Astrocyte (in vitro differentiated cells and primary cell): ENCODE measurements at regions not wholly inside any gene's neighbourhood (a gene's known extent, or its start where the extent isn't known, plus 50 kb on each side); places are given as distances from the start of the nearest gene placed in this dataset.

ENCODE experiments used
- EZH2 ChIP-seq: IDR thresholded peaks from 2 replicates; pipeline ENCODE4 v1.6.1; 2012; ENCODE audit warnings: mild to moderate bottlenecking, low read length, inconsistent platforms; ENCODE audit not compliant: insufficient read depth
- TF ChIP-seq, protein P1 (sequence below): IDR thresholded peaks from 2 replicates; pipeline ENCODE4 v1.5.1; 2011; ENCODE audit warnings: low read depth, mild to moderate bottlenecking, inconsistent platforms, low read length, moderate library complexity; ENCODE audit not compliant: insufficient read depth

- TF ChIP-seq, protein P1, sequence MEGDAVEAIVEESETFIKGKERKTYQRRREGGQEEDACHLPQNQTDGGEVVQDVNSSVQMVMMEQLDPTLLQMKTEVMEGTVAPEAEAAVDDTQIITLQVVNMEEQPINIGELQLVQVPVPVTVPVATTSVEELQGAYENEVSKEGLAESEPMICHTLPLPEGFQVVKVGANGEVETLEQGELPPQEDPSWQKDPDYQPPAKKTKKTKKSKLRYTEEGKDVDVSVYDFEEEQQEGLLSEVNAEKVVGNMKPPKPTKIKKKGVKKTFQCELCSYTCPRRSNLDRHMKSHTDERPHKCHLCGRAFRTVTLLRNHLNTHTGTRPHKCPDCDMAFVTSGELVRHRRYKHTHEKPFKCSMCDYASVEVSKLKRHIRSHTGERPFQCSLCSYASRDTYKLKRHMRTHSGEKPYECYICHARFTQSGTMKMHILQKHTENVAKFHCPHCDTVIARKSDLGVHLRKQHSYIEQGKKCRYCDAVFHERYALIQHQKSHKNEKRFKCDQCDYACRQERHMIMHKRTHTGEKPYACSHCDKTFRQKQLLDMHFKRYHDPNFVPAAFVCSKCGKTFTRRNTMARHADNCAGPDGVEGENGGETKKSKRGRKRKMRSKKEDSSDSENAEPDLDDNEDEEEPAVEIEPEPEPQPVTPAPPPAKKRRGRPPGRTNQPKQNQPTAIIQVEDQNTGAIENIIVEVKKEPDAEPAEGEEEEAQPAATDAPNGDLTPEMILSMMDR, result no peak
- TF ChIP-seq EZH2, result no peak
These were observed 105.1 kb upstream of the DIO2 start for GRCh38 chr14:80316441-80316840.
